Rectal smooth muscle tissue (tissue), 1 donor: ENCODE measurements at regions not wholly inside any gene's neighbourhood (a gene's known extent, or its start where the extent isn't known, plus 50 kb on each side); places are given as distances from the start of the nearest gene placed in this dataset.

ENCODE experiments used
- H3K27ac ChIP-seq: one replicate; pipeline ENCODE4 v1.7.0; 2013; ENCODE audit warnings: low read depth, low read length, inconsistent platforms
- H3K27me3 ChIP-seq: one replicate; pipeline ENCODE4 v1.7.0; 2013; ENCODE audit warnings: low read length; ENCODE audit not compliant: control insufficient read depth, insufficient read depth
- H3K36me3 ChIP-seq: one replicate; pipeline ENCODE4 v1.7.0; 2013; ENCODE audit warnings: low read length; ENCODE audit not compliant: control insufficient read depth, insufficient read depth
- H3K4me1 ChIP-seq: one replicate; pipeline ENCODE4 v1.7.0; 2013; ENCODE audit warnings: low read length; ENCODE audit not compliant: control insufficient read depth, insufficient read depth
- H3K4me3 ChIP-seq: one replicate; pipeline ENCODE4 v1.7.0; 2013; ENCODE audit warnings: low read length
- H3K9ac ChIP-seq: one replicate; pipeline ENCODE4 v1.7.0; 2013; ENCODE audit warnings: low read length

DNA sequence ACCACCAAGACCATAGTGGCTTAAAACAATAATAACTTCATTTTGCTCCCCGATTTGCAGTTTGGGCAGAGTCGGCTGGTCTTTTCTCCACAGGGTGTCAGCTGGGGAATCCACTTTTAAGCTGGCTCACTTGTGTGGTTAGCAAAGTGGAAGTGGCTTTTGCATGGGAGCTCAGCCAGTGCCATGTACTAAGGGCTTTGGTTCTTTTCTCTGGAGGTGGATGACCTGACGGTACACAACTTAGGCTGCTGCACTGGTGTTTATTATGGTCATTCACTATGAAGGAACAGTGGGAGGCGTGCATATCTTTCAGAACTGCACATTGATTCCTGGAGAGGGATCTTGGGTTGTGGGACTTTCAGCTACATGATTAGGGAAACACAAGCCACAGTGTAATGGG lies 141.0 kb downstream of the OR2B2 start:
- Histone ChIP-seq H3K9ac (no peak overlapping the region), H3K4me1 (no peaks in the 10 kb centered on the region), H3K36me3 (no peaks in the 10 kb centered on the region), H3K4me3 (no peak overlapping the region), H3K27me3 (no peaks in the 10 kb centered on the region), H3K27ac (no peak overlapping the region)

DNA sequence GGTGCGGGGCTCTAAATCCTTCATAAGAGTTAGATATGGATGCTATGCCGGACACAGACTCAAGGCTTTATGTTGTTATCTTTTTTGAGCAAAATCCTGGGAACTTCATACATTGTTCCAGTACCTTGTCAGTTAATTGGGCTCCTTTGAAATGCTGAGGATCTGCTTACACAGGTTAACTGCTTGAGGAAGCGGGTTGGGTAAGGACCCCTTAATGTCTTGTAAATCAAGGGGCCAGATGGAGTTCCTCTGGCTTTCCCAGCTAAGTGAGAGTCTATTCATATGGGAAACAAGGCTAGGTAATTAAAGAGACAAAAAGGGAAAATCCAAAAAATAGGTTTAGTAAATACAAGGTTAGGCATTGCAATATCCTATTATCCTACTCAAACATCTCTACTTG lies 141.5 kb downstream of the OR2B2 start:
- H3K27me3 ChIP-seq, result no peaks in the 10 kb centered on the region
- H3K27ac ChIP-seq, result no peak overlapping the region
- H3K9ac ChIP-seq, result no peak overlapping the region

DNA sequence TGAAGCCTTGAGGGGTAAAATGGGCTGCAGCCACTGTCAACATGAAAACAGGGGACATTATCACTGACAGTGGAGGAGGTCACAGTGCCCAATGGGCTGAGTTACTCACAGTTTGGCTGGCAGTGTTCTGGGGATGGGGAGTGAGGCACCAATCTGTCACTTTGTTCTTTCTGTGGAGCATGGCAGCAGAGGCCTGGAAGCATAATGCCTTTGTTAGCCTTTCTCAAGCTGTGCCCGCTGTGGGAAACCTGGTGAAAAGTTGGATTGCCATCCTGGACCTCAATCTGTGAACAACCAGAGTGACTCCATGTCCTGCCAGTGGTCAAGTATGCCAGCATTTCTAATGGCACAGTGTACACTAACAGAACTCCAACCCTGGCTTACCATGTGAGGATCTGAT lies 143.6 kb downstream of the OR2B2 start:
- Histone ChIP-seq H3K9ac (no peak overlapping the region), H3K27ac (no peak overlapping the region), H3K4me1 (no peaks in the 10 kb centered on the region), H3K4me3 (no peak overlapping the region), H3K36me3 (no peaks in the 10 kb centered on the region), H3K27me3 (no peaks in the 10 kb centered on the region)

More for the DNA sequence above, 141.5 kb downstream of the OR2B2 start:
- Histone ChIP-seq H3K4me3 (no peak overlapping the region), H3K36me3 (no peaks in the 10 kb centered on the region), H3K4me1 (no peaks in the 10 kb centered on the region)

DNA sequence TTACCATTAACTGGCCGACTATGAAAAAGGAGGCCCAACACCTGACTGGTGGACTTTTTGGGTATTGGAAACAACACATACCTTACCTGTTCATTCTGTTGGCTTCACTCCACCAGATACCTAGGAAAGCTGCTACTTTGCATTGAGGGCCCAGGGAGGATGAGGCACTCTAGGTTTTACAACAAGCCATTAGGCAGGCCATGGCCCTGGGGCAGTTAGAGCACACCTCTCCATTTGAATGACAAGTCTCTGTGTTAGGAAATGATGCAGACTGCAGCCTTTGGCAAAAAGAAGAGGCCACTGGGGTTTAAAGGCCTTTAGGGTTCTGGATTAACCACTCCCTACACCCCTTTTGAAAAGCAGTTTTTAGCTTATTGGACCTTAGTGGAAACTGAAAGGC lies 144.3 kb downstream of the OR2B2 start:
- Histone ChIP-seq H3K9ac (no peak overlapping the region), H3K4me3 (no peak overlapping the region), H3K27me3 (no peaks in the 10 kb centered on the region), H3K36me3 (no peaks in the 10 kb centered on the region), H3K4me1 (no peaks in the 10 kb centered on the region), H3K27ac (no peak overlapping the region)

DNA sequence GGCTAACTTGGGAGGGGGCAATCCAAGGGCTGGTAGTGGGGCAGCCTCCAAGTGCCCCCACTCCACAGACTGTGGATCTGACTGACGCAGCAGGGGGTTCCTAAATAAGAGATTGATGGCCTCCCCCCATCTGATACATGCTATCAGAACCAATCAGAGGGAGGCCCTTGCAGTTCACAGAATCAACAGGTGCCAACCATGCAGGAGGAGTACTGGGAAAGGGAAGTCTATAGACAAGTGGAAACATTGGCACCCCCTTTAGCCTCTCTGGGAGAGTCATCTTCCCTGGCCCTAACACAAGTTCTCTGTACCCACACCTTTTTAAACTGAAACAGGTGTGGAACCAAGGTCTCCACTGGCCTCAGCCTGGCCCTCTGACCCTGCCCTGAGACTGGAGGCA lies 145.8 kb downstream of the OR2B2 start:
- Histone ChIP-seq H3K4me3 (no peak overlapping the region), H3K27ac (no peak overlapping the region), H3K9ac (no peak overlapping the region), H3K27me3 (no peaks in the 10 kb centered on the region), H3K4me1 (no peaks in the 10 kb centered on the region), H3K36me3 (no peaks in the 10 kb centered on the region)

DNA sequence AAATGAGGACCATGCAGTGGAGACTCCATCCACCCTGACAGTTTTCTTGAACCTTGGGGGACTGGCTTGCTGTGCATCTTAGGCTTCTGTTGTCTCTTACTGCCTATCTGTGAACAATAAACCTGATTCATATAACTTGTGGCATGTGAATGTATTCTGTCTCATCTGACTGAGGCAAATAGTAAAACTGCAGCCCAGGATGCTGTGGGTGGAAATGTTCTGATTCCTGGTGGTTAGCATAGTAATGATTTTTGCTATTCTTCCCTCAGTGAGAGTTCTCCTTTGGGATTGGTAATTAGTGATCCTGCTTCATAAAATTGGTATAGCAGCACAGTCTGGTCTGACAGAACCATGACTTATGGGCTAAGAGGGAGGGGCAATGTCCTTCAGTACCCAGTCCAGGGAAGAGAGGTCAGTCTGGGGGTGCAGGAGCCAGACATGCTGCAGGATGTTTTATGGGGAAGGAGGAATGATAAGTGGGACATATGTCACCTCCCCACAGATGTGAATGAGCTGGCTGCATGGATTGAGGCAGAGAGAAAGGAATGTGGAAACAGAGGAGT lies 147.1 kb downstream of the OR2B2 start:
- H3K4me3 ChIP-seq, result no peak overlapping the region
- H3K27ac ChIP-seq, result no peak overlapping the region
- H3K27me3 ChIP-seq, result no peaks in the 10 kb centered on the region
- H3K4me1 ChIP-seq, result no peaks in the 10 kb centered on the region
- H3K36me3 ChIP-seq, result no peaks in the 10 kb centered on the region
- no peak overlapping the region for H3K9ac ChIP-seq

DNA sequence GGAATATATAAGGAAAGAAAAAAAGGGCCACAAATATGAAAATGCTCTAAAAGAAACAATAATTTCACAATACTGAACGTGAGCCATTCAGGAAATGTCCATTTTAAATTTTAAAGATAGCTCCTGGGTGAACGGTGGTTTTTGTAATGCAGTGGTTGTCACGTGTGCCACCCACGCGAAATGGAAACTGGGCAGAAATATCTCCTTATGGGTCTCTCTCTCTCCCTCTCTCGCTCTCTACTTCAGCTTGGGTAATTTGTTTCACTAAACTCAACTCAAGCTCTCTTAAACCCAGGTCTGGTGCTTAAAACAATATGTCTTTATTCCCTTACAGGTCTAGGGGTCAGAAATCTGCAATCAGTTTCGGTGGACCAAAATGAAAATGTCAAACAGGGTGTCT lies 150.8 kb downstream of the OR2B2 start:
- Histone ChIP-seq H3K27me3 (no peaks in the 10 kb centered on the region), H3K27ac (no peak overlapping the region)

DNA sequence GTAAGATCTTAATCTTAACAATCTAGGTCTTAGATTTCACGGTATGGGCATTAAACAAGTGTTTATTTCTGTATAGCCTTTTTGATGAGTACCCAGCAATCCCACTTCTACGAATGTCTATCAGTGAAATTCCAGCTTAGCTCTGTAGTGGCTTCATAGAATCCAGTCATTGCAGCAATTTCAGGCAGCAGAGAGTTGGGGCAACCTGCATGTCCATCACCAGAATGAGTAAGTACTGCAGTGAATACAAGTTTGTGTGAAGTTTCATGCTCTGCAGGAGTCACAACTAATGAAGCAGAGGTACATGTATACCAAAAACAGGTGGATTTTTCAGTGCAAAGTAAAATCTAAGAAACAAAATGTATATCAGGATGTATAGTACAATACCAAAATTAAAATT lies 151.7 kb downstream of the OR2B2 start:
- Histone ChIP-seq H3K4me3 (no peak overlapping the region), H3K9ac (no peak overlapping the region), H3K36me3 (no peaks in the 10 kb centered on the region), H3K4me1 (no peaks in the 10 kb centered on the region), H3K27me3 (no peaks in the 10 kb centered on the region), H3K27ac (no peak overlapping the region)

More for the DNA sequence above, 150.8 kb downstream of the OR2B2 start:
- H3K36me3 ChIP-seq, result no peaks in the 10 kb centered on the region
- no peaks in the 10 kb centered on the region for H3K4me1 ChIP-seq
- H3K4me3 ChIP-seq, result no peak overlapping the region
- no peak overlapping the region for H3K9ac ChIP-seq

DNA sequence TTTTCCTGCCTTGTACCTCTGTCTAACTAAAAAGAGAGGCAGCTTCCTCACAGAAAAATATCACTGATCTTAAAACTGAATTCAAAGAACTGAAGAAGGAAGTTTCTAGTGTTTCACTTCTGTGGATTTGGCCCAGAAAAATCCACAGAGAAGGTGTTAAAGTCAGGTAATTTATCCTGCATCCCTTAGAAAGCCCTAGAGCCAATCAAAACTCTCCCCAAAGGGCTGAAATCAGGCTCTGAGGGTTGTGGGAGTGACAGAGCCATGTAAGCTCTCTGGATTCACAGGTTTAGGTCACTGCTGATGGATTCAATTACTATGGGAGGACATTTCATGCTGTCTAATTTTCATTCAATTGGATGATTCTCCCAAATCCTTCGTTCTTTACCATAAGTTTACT lies 152.3 kb downstream of the OR2B2 start:
- H3K27me3 ChIP-seq, result no peaks in the 10 kb centered on the region

DNA sequence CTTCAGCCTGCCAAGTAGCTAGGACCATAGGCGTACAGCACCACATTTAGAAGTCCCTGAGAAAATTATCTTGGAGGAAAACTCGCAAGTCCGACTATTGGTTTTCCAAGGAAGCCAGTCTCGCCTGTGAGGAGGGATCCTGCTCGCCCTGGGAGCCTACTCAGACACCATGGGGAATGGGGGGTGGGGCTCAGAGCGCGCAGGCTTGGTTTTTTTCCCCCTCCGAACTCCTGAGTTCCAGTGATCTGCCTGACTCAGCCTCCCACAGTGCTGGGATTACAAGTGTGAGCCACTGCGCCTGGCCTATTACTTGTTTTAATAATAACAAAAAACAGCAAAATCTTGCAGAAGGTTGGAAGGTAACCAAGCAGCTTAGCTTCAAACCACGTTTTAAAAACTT lies 153.7 kb downstream of the OR2B2 start:
- Histone ChIP-seq H3K4me1 (no peaks in the 10 kb centered on the region), H3K27ac (no peak overlapping the region), H3K36me3 (no peaks in the 10 kb centered on the region), H3K27me3 (no peaks in the 10 kb centered on the region), H3K9ac (no peak overlapping the region), H3K4me3 (no peak overlapping the region)

More for the DNA sequence above, 152.3 kb downstream of the OR2B2 start:
- H3K4me1 ChIP-seq, result no peaks in the 10 kb centered on the region
- no peak overlapping the region for H3K4me3 ChIP-seq
- H3K9ac ChIP-seq, result no peak overlapping the region
- H3K27ac ChIP-seq, result no peak overlapping the region
- H3K36me3 ChIP-seq, result no peaks in the 10 kb centered on the region

DNA sequence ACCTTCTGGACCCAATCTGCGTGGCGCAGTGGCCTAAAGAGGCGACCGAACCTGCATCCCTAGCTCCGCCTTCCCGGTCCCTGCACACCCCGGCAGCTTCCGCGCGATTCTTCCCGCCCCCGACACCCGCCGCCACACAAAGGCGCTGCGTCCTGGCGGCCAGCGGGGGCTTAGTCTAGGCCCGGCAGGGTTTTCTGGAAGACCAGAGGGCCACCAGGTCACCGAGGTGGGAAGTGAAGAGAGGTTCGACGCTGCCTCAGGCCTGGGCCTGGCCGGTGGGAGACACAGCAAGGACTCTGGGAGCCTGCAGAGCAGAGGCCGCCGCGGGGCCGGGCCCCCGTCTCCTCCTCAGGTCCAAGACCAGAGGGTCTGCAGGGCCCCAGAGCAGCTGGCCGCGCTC lies 154.9 kb downstream of the OR2B2 start:
- peak overlapping the region; percentile 40 for H3K9ac ChIP-seq
- no peaks in the 10 kb centered on the region for H3K4me1 ChIP-seq
- no peaks in the 10 kb centered on the region for H3K36me3 ChIP-seq
- no peaks in the 10 kb centered on the region for H3K27me3 ChIP-seq
- no peak overlapping the region for H3K27ac ChIP-seq
- peak overlapping the region; percentile 70 for H3K4me3 ChIP-seq

DNA sequence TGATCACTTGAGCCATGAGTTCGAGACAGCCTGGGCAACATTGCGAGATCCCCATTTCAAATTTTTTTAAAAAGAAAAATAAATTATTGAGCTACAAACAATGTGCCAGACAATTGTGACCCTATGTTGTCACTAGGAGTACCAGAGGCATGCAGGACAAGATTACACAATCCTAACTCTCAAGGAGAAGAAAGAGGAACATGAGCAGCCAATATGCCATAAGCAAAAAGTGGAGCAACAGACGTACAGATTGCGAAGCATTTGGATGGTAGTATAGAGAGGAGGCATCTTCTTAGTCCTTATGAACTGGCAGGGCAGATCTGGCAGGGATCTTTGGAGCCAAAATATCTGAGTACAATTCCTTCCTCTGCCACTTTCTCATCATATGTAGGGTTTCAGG lies 156.4 kb downstream of the OR2B2 start:
- Histone ChIP-seq H3K36me3 (no peaks in the 10 kb centered on the region), H3K27me3 (no peaks in the 10 kb centered on the region), H3K27ac (no peak overlapping the region), H3K4me1 (no peaks in the 10 kb centered on the region), H3K9ac (no peak overlapping the region), H3K4me3 (no peak overlapping the region)

DNA sequence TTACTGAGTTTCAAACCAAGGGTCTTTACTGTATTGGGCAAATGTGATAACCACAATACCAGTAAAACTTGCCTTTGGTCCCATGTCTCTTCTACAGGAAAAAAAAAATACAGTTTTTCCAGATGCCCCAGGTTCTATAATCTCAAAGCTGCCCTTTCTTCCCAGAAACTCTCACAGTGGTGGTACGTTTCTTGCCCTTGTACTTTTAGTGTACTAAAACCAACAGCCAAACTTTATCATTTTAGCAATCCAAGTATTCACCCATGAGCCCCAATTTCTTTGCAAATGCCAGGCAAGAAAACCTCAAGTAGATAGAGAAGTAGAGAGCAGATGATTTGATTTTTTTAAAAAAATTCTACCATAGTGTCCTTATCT lies 157.8 kb downstream of the OR2B2 start:
- no peak overlapping the region for H3K27ac ChIP-seq
- no peak overlapping the region for H3K9ac ChIP-seq
- H3K36me3 ChIP-seq, result no peaks in the 10 kb centered on the region
- H3K27me3 ChIP-seq, result no peaks in the 10 kb centered on the region
- peak overlapping the region; percentile 56 for H3K4me3 ChIP-seq
- H3K4me1 ChIP-seq, result no peaks in the 10 kb centered on the region
